ENCODE measurements at regions not wholly inside any gene's neighbourhood (a gene's known extent, or its start where the extent isn't known, plus 50 kb on each side); places are given as distances from the start of the nearest gene placed in this dataset.
A peak's percentile ranks its signal among the peaks of the same experiment; 100 is the strongest.

DNA sequence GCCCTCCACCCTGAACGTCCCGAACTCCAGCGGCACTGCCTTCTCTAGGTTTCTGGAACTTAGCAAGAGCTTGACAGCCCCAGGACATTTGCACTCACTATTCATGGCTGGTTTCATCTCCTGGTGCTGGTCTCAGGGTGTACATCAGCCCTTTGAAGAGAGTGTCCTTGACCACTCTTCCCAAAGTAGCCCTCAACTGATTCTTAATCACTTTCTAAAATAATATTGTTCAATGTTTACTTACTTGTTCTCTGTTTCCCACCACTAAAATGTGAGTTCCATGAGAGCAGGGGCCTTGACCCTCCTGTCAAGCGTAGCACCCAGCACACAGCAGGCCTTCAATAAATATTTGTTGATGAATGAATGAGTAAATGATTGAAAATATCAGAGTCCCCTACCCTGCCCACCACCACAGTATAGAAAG, 262.5 kb downstream of the RHOU start (continued):
- TF ChIP-seq CTCF (CRISPR knock-in tag; IDR thresholded peaks at IDR 0.05) (no peak), ZBTB20 (CRISPR knock-in tag; IDR thresholded peaks at IDR 0.05; ENCODE audit: borderline replicate concordance, low read depth) (no peak; the same call in 1 of the 2 replicates), CSRNP1 (CRISPR knock-in tag; IDR thresholded peaks at IDR 0.05) (no peak), MIXL1 (CRISPR knock-in tag; IDR thresholded peaks at IDR 0.05) (peak; percentile 65), ZNF543 (CRISPR knock-in tag; IDR thresholded peaks at IDR 0.05) (no peak), ZNF550 (CRISPR knock-in tag; IDR thresholded peaks at IDR 0.05; ENCODE audit: borderline replicate concordance) (no peak), HMGA1 (CRISPR knock-in tag; conservative IDR thresholded peaks at IDR 0.05) (no peak), ZFY (CRISPR knock-in tag; IDR thresholded peaks at IDR 0.05) (no peak), POLR2AphosphoS5 (IDR thresholded peaks at IDR 0.05; ENCODE audit: low read depth, low read length) (no peak), MLLT10 (CRISPR knock-in tag; IDR thresholded peaks at IDR 0.05) (no peak), ZHX1 (CRISPR knock-in tag; IDR thresholded peaks at IDR 0.05; ENCODE audit: low read depth) (0 out of 2 replicates have a peak, but pooled peaks have one; percentile 55), ZBTB38 (CRISPR knock-in tag; IDR thresholded peaks at IDR 0.05) (no peak), TBX3 (IDR thresholded peaks at IDR 0.05; ENCODE audit: borderline replicate concordance) (no peak), ZNF788 (CRISPR knock-in tag; IDR thresholded peaks at IDR 0.05; ENCODE audit: borderline replicate concordance) (no peak), ZNF282 (IDR thresholded peaks at IDR 0.05; ENCODE audit: partially characterized antibody) (no peak), ARHGAP35 (CRISPR knock-in tag; IDR thresholded peaks at IDR 0.05; ENCODE audit: borderline replicate concordance) (no peak), TEAD2 (CRISPR knock-in tag; IDR thresholded peaks at IDR 0.05) (no peak), KDM1A (CRISPR knock-in tag; IDR thresholded peaks at IDR 0.05) (peak; percentile 94), GPBP1L1 (CRISPR knock-in tag; IDR thresholded peaks at IDR 0.05) (no peak), RFX1 (IDR thresholded peaks at IDR 0.05) (no peak), HNF4A (CRISPR knock-in tag; IDR thresholded peaks at IDR 0.05) (peak; percentile 77)
- TF ChIP-seq, protein P1, sequence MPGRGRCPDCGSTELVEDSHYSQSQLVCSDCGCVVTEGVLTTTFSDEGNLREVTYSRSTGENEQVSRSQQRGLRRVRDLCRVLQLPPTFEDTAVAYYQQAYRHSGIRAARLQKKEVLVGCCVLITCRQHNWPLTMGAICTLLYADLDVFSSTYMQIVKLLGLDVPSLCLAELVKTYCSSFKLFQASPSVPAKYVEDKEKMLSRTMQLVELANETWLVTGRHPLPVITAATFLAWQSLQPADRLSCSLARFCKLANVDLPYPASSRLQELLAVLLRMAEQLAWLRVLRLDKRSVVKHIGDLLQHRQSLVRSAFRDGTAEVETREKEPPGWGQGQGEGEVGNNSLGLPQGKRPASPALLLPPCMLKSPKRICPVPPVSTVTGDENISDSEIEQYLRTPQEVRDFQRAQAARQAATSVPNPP (CRISPR knock-in tag; IDR thresholded peaks at IDR 0.05), result no peak
- TF ChIP-seq, protein P2, sequence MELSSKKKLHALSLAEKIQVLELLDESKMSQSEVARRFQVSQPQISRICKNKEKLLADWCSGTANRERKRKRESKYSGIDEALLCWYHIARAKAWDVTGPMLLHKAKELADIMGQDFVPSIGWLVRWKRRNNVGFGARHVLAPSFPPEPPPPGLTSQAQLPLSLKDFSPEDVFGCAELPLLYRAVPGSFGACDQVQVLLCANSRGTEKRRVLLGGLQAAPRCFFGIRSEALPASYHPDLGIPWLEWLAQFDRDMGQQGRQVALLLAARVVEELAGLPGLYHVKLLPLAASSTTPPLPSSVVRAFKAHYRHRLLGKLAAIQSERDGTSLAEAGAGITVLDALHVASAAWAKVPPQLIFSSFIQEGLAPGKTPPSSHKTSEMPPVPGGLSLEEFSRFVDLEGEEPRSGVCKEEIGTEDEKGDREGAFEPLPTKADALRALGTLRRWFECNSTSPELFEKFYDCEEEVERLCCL (CRISPR knock-in tag; IDR thresholded peaks at IDR 0.05; ENCODE audit: borderline replicate concordance), result no peak

All from HepG2 (cell line).